ENCODE measurements at regions not wholly inside any gene's neighbourhood (a gene's known extent, or its start where the extent isn't known, plus 50 kb on each side); places are given as distances from the start of the nearest gene placed in this dataset.

DNA sequence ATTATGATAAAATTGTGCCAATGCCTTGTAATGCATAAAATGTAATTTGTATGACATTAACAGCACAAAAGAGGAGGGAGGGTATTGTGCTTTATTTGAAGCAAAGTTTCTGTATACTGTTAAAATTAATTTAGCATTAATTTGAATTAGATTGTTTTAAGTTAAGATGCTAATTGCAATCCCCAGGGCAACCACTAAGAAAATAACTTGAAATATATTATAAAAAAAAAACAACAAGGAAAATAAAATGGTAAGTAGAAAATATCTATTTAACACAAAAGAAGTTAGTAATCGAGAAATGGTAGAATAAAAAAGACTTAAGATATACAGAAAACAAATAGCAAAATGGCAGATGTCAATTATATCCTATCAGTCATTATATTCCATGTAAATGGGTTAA, 131.4 kb upstream of the KAZN start:
- TF ChIP-seq POLR2A (IDR thresholded peaks at IDR 0.05; ENCODE audit: low read depth): no peak
- TF ChIP-seq POLR2AphosphoS5 (IDR thresholded peaks at IDR 0.05): no peak
- TF ChIP-seq, protein P1, sequence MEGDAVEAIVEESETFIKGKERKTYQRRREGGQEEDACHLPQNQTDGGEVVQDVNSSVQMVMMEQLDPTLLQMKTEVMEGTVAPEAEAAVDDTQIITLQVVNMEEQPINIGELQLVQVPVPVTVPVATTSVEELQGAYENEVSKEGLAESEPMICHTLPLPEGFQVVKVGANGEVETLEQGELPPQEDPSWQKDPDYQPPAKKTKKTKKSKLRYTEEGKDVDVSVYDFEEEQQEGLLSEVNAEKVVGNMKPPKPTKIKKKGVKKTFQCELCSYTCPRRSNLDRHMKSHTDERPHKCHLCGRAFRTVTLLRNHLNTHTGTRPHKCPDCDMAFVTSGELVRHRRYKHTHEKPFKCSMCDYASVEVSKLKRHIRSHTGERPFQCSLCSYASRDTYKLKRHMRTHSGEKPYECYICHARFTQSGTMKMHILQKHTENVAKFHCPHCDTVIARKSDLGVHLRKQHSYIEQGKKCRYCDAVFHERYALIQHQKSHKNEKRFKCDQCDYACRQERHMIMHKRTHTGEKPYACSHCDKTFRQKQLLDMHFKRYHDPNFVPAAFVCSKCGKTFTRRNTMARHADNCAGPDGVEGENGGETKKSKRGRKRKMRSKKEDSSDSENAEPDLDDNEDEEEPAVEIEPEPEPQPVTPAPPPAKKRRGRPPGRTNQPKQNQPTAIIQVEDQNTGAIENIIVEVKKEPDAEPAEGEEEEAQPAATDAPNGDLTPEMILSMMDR (IDR thresholded peaks at IDR 0.05): peak in 1 of 3 experiments; percentile 10
- no peak for TF ChIP-seq EP300 (IDR thresholded peaks at IDR 0.05)
